HFFc6 (cell line): ENCODE measurements at regions not wholly inside any gene's neighbourhood (a gene's known extent, or its start where the extent isn't known, plus 50 kb on each side); places are given as distances from the start of the nearest gene placed in this dataset.

ENCODE experiments used
- DNase-seq: peaks from one replicate; pipeline ENCODE4 v3.0.0-alpha.2; 2018
- H3K27ac Mint-ChIP-seq: 2 replicates; pipeline ENCODE4 v1.8.0; 2020; ENCODE audit warnings: mild to moderate bottlenecking, mixed read lengths
- H3K27me3 Mint-ChIP-seq: 2 replicates; pipeline ENCODE4 v1.8.0; 2021; ENCODE audit warnings: mild to moderate bottlenecking, moderate library complexity, mixed read lengths; ENCODE audit not compliant: insufficient read depth
- H3K36me3 Mint-ChIP-seq: 2 replicates; pipeline ENCODE4 v1.8.0; 2021; ENCODE audit warnings: low read depth, mixed read lengths
- H3K4me1 Mint-ChIP-seq: 2 replicates; pipeline ENCODE4 v1.8.0; 2020; ENCODE audit warnings: low read depth, mixed read lengths
- H3K4me3 Mint-ChIP-seq: 2 replicates; pipeline ENCODE4 v1.8.0; 2020; ENCODE audit warnings: mild to moderate bottlenecking, moderate library complexity, mixed read lengths
- H3K9me3 Mint-ChIP-seq: 2 replicates; pipeline ENCODE4 v1.8.0; 2020; ENCODE audit warnings: mild to moderate bottlenecking, mixed read lengths
- CTCF ChIP-seq: fragments of 200-600 bp; sonication (generic); IDR thresholded peaks from 2 replicates; pipeline ENCODE4 v1.5.0; 2021; ENCODE audit warnings: antibody characterized with exemption, mild to moderate bottlenecking

- H3K36me3 Mint-ChIP-seq = no peaks in the 10 kb centered on the region
- H3K4me3 Mint-ChIP-seq = no peak overlapping the region
- H3K27ac Mint-ChIP-seq = no peak overlapping the region
- peaks cover 21% of the 10 kb centered on the region for H3K9me3 Mint-ChIP-seq
- DNase-seq = no peak
- no peaks in the 10 kb centered on the region for H3K4me1 Mint-ChIP-seq
- no peak for TF ChIP-seq CTCF
- H3K27me3 Mint-ChIP-seq = no peaks in the 10 kb centered on the region
Observed at GRCh38 chr5:105230516-105231157, 1668.0 kb upstream of the NUDT12 start.

- peaks cover 27% of the 10 kb centered on the region for H3K9me3 Mint-ChIP-seq
- no peak overlapping the region for H3K4me3 Mint-ChIP-seq
- H3K27me3 Mint-ChIP-seq = no peaks in the 10 kb centered on the region
- H3K36me3 Mint-ChIP-seq = no peaks in the 10 kb centered on the region
- TF ChIP-seq CTCF = no peak
- no peaks in the 10 kb centered on the region for H3K4me1 Mint-ChIP-seq
- DNase-seq = no peak
- H3K27ac Mint-ChIP-seq = no peak overlapping the region
Observed at GRCh38 chr5:105218018-105218417, 1655.4 kb upstream of the NUDT12 start.

GRCh38 chr5:105213078-105213477, 1650.5 kb upstream of the NUDT12 start:
- H3K4me3 Mint-ChIP-seq = no peak overlapping the region
- H3K27me3 Mint-ChIP-seq = no peaks in the 10 kb centered on the region
- H3K27ac Mint-ChIP-seq = no peak overlapping the region
- no peak for TF ChIP-seq CTCF
- no peaks in the 10 kb centered on the region for H3K4me1 Mint-ChIP-seq
- H3K36me3 Mint-ChIP-seq = no peaks in the 10 kb centered on the region
- no peak for DNase-seq
- peaks cover 38% of the 10 kb centered on the region for H3K9me3 Mint-ChIP-seq

- no peak overlapping the region for H3K4me3 Mint-ChIP-seq
- H3K36me3 Mint-ChIP-seq = no peaks in the 10 kb centered on the region
- no peak for TF ChIP-seq CTCF
- no peak for DNase-seq
- no peaks in the 10 kb centered on the region for H3K4me1 Mint-ChIP-seq
- H3K9me3 Mint-ChIP-seq = peaks cover 32% of the 10 kb centered on the region
- H3K27ac Mint-ChIP-seq = no peak overlapping the region
- no peaks in the 10 kb centered on the region for H3K27me3 Mint-ChIP-seq
Observed at GRCh38 chr5:105207066-105207465, 1644.5 kb upstream of the NUDT12 start.

GRCh38 chr5:105197531-105197930, 1634.9 kb upstream of the NUDT12 start:
- TF ChIP-seq CTCF = no peak
- H3K9me3 Mint-ChIP-seq = peaks cover 47% of the 10 kb centered on the region
- H3K27ac Mint-ChIP-seq = no peak overlapping the region
- H3K27me3 Mint-ChIP-seq = no peaks in the 10 kb centered on the region
- H3K36me3 Mint-ChIP-seq = no peaks in the 10 kb centered on the region
- no peaks in the 10 kb centered on the region for H3K4me1 Mint-ChIP-seq
- DNase-seq = no peak
- no peak overlapping the region for H3K4me3 Mint-ChIP-seq

GRCh38 chr5:105195765-105196164, 1633.2 kb upstream of the NUDT12 start:
- no peak overlapping the region for H3K4me3 Mint-ChIP-seq
- H3K4me1 Mint-ChIP-seq = no peaks in the 10 kb centered on the region

More at GRCh38 chr5:105195765-105196164, 1633.2 kb upstream of the NUDT12 start:
- TF ChIP-seq CTCF = no peak
- H3K27me3 Mint-ChIP-seq = no peaks in the 10 kb centered on the region
- H3K9me3 Mint-ChIP-seq = peaks cover 30% of the 10 kb centered on the region
- no peak overlapping the region for H3K27ac Mint-ChIP-seq
- H3K36me3 Mint-ChIP-seq = no peaks in the 10 kb centered on the region
- DNase-seq = no peak
